ENCODE measurements at regions not wholly inside any gene's neighbourhood (a gene's known extent, or its start where the extent isn't known, plus 50 kb on each side); places are given as distances from the start of the nearest gene placed in this dataset.

GRCh38 chr6:14852375-14852774, 393.5 kb upstream of the JARID2 start:
- Mint-ChIP-seq H3K27ac (ENCODE audit: unreplicated experiment) (no peak overlapping the region), H3K27me3 (ENCODE audit: unreplicated experiment) (no peaks in the 10 kb centered on the region), H3K36me3 (ENCODE audit: unreplicated experiment) (no peaks in the 10 kb centered on the region), H3K4me3 (ENCODE audit: unreplicated experiment) (no peak overlapping the region), H3K4me1 (ENCODE audit: unreplicated experiment) (no peaks in the 10 kb centered on the region), H3K9me3 (ENCODE audit: unreplicated experiment) (no peaks in the 10 kb centered on the region)
- no peak for DNase-seq (ENCODE audit: extremely low spot score, unreplicated experiment)
- TF ChIP-seq CTCF (IDR thresholded peaks at IDR 0.05), result no peak

GRCh38 chr6:14856177-14856576, 389.7 kb upstream of the JARID2 start:
- no peak for TF ChIP-seq CTCF (IDR thresholded peaks at IDR 0.05)
- no peak overlapping the region for H3K4me3 Mint-ChIP-seq (ENCODE audit: unreplicated experiment)
- H3K9me3 Mint-ChIP-seq (ENCODE audit: unreplicated experiment), result no peaks in the 10 kb centered on the region
- no peaks in the 10 kb centered on the region for H3K4me1 Mint-ChIP-seq (ENCODE audit: unreplicated experiment)
- DNase-seq (ENCODE audit: extremely low spot score, unreplicated experiment), result no peak
- no peak overlapping the region for H3K27ac Mint-ChIP-seq (ENCODE audit: unreplicated experiment)
- H3K36me3 Mint-ChIP-seq (ENCODE audit: unreplicated experiment), result no peaks in the 10 kb centered on the region
- no peaks in the 10 kb centered on the region for H3K27me3 Mint-ChIP-seq (ENCODE audit: unreplicated experiment)

- Mint-ChIP-seq H3K27me3 (ENCODE audit: unreplicated experiment) (no peaks in the 10 kb centered on the region), H3K36me3 (ENCODE audit: unreplicated experiment) (no peaks in the 10 kb centered on the region), H3K27ac (ENCODE audit: unreplicated experiment) (no peak overlapping the region), H3K4me3 (ENCODE audit: unreplicated experiment) (no peak overlapping the region), H3K4me1 (ENCODE audit: unreplicated experiment) (no peaks in the 10 kb centered on the region), H3K9me3 (ENCODE audit: unreplicated experiment) (no peaks in the 10 kb centered on the region)
- no peak for TF ChIP-seq CTCF (IDR thresholded peaks at IDR 0.05)
- no peak for DNase-seq (ENCODE audit: extremely low spot score, unreplicated experiment)
Measured at GRCh38 chr6:14857001-14857400, 388.9 kb upstream of the JARID2 start.

- H3K27me3 Mint-ChIP-seq (ENCODE audit: unreplicated experiment), result no peaks in the 10 kb centered on the region
- no peak overlapping the region for H3K27ac Mint-ChIP-seq (ENCODE audit: unreplicated experiment)
Measured at GRCh38 chr6:14857501-14857900, 388.4 kb upstream of the JARID2 start.

GRCh38 chr6:14858808-14859207, 387.1 kb upstream of the JARID2 start:
- Mint-ChIP-seq H3K27ac (ENCODE audit: unreplicated experiment) (no peak overlapping the region), H3K36me3 (ENCODE audit: unreplicated experiment) (no peaks in the 10 kb centered on the region), H3K4me3 (ENCODE audit: unreplicated experiment) (no peak overlapping the region), H3K4me1 (ENCODE audit: unreplicated experiment) (no peaks in the 10 kb centered on the region), H3K9me3 (ENCODE audit: unreplicated experiment) (no peaks in the 10 kb centered on the region), H3K27me3 (ENCODE audit: unreplicated experiment) (peaks cover 6% of the 10 kb centered on the region)
- no peak for DNase-seq (ENCODE audit: extremely low spot score, unreplicated experiment)
- TF ChIP-seq CTCF (IDR thresholded peaks at IDR 0.05), result no peak

More at GRCh38 chr6:14857501-14857900, 388.4 kb upstream of the JARID2 start:
- H3K9me3 Mint-ChIP-seq (ENCODE audit: unreplicated experiment), result no peaks in the 10 kb centered on the region
- H3K4me1 Mint-ChIP-seq (ENCODE audit: unreplicated experiment), result no peaks in the 10 kb centered on the region
- no peak for TF ChIP-seq CTCF (IDR thresholded peaks at IDR 0.05)
- no peak overlapping the region for H3K4me3 Mint-ChIP-seq (ENCODE audit: unreplicated experiment)
- no peak for DNase-seq (ENCODE audit: extremely low spot score, unreplicated experiment)
- H3K36me3 Mint-ChIP-seq (ENCODE audit: unreplicated experiment), result no peaks in the 10 kb centered on the region

Measured in osteocyte (in vitro differentiated cells).